MM.1S (cell line): ENCODE measurements at regions not wholly inside any gene's neighbourhood (a gene's known extent, or its start where the extent isn't known, plus 50 kb on each side); places are given as distances from the start of the nearest gene placed in this dataset.
A peak's percentile ranks its signal among the peaks of the same experiment; 100 is the strongest.

Source experiments
- DNase-seq: peaks from one replicate; pipeline ENCODE4 v3.0.0-alpha.2; 2015
- H2AFZ ChIP-seq: fragments of 300-600 bp; sonication (generic); 2 replicates; pipeline ENCODE4 v1.6.0; 2016; ENCODE audit warnings: antibody characterized with exemption, low read length
- H3F3A ChIP-seq: fragments of 300-600 bp; sonication (generic); 2 replicates; pipeline ENCODE4 v1.6.1; 2016; ENCODE audit warnings: mild to moderate bottlenecking, antibody characterized with exemption, low read length, moderate library complexity, mixed read lengths; ENCODE audit not compliant: insufficient read depth
- H3K27ac ChIP-seq: fragments of 300-600 bp; sonication (generic); 2 replicates; pipeline ENCODE4 v1.5.1; 2016; ENCODE audit warnings: mild to moderate bottlenecking, low read length
- H3K27me3 ChIP-seq: fragments of 300-600 bp; sonication (generic); replicated peaks from 2 replicates; pipeline ENCODE4 v1.6.0; 2016; ENCODE audit warnings: low read length; ENCODE audit not compliant: insufficient read depth
- H3K36me3 ChIP-seq: fragments of 300-600 bp; sonication (generic); replicated peaks from 2 replicates; pipeline ENCODE4 v1.6.1; 2016; ENCODE audit warnings: mild to moderate bottlenecking, low read length, mixed read lengths; ENCODE audit not compliant: insufficient read depth
- H3K4me1 ChIP-seq: fragments of 300-600 bp; sonication (generic); 2 replicates; pipeline ENCODE4 v1.6.1; 2016; ENCODE audit warnings: low read length, mixed read lengths
- H3K4me2 ChIP-seq: fragments of 300-600 bp; sonication (generic); 2 replicates; pipeline ENCODE4 v1.6.0; 2016; ENCODE audit warnings: low read depth, low read length
- H3K4me3 ChIP-seq: fragments of 300-600 bp; sonication (generic); 2 replicates; pipeline ENCODE4 v1.5.1; 2016; ENCODE audit warnings: low read length, mixed read lengths
- H3K79me2 ChIP-seq: fragments of 300-600 bp; sonication (generic); 2 replicates; pipeline ENCODE4 v1.6.1; 2016; ENCODE audit warnings: mixed run types, low read length, mixed read lengths
- H3K9ac ChIP-seq: fragments of 300-600 bp; sonication (generic); 2 replicates; pipeline ENCODE4 v1.6.1; 2016; ENCODE audit warnings: low read length, mixed read lengths
- H3K9me2 ChIP-seq: fragments of 300-600 bp; sonication (generic); replicated peaks from 2 replicates; pipeline ENCODE4 v1.6.1; 2016; ENCODE audit warnings: mild to moderate bottlenecking, low read length, mixed read lengths; ENCODE audit not compliant: insufficient read depth
- H3K9me3 ChIP-seq: fragments of 300-600 bp; sonication (generic); replicated peaks from 2 replicates; pipeline ENCODE4 v1.6.1; 2016; ENCODE audit warnings: mild to moderate bottlenecking, low read length, mixed read lengths; ENCODE audit not compliant: insufficient read depth
- H4K20me1 ChIP-seq: fragments of 300-600 bp; sonication (generic); 2 replicates; pipeline ENCODE4 v1.6.1; 2016; ENCODE audit warnings: mild to moderate bottlenecking, low read length, moderate library complexity, mixed read lengths; ENCODE audit not compliant: insufficient read depth
- CTCF ChIP-seq: fragments of 300-600 bp; sonication (generic); IDR thresholded peaks from 2 replicates; pipeline ENCODE4 v1.5.1; 2016; ENCODE audit warnings: antibody characterized with exemption, low read length, mixed read lengths
- EZH2 ChIP-seq: fragments of 300-600 bp; sonication (generic); optimal IDR thresholded peaks from 2 replicates; pipeline ENCODE3; 2017; ENCODE audit warnings: low read depth, mild to moderate bottlenecking, antibody characterized with exemption, low read length, mixed read lengths
- EZH2phosphoT487 ChIP-seq: fragments of 300-600 bp; sonication (generic); IDR thresholded peaks from 2 replicates; pipeline ENCODE4 v1.6.1; 2018; ENCODE audit warnings: antibody characterized with exemption, low read length

GRCh38 chr12:9365296-9365695 lies 157.1 kb upstream of the PZP start:
- no peaks in the 10 kb centered on the region for H3K27me3 ChIP-seq
- peak overlapping the region; percentile 52 for H3K4me3 ChIP-seq
- H3K9ac ChIP-seq: peak overlapping the region; percentile 45; the same call in 1 of the 2 replicates
- no peaks in the 10 kb centered on the region for H3K79me2 ChIP-seq
- H3F3A ChIP-seq: peaks cover 19% of the 10 kb centered on the region
- H3K27ac ChIP-seq: peak overlapping the region; percentile 75; the same call in 1 of the 2 replicates
- no peaks in the 10 kb centered on the region for H3K9me3 ChIP-seq
- peak overlapping the region; percentile 91 for H3K4me2 ChIP-seq
- H3K9me2 ChIP-seq: no peaks in the 10 kb centered on the region
- no peaks in the 10 kb centered on the region for H4K20me1 ChIP-seq
- no peak for DNase-seq
- TF ChIP-seq CTCF (no peak), EZH2 (no peak), EZH2phosphoT487 (no peak)
- peaks cover 26% of the 10 kb centered on the region for H3K4me1 ChIP-seq
- H3K36me3 ChIP-seq: no peaks in the 10 kb centered on the region
- peak overlapping the region; percentile 71 for H2AFZ ChIP-seq

GRCh38 chr12:9364224-9365176 lies 156.3 kb upstream of the PZP start:
- H3K27ac ChIP-seq: peak overlapping the region; percentile 75
- H3K79me2 ChIP-seq: no peaks in the 10 kb centered on the region
- H2AFZ ChIP-seq: peak overlapping the region; percentile 71
- H3K9me3 ChIP-seq: no peaks in the 10 kb centered on the region
- H4K20me1 ChIP-seq: no peaks in the 10 kb centered on the region
- TF ChIP-seq EZH2phosphoT487 (no peak), CTCF (no peak), EZH2 (no peak)
- peak overlapping the region; percentile 91 for H3K4me2 ChIP-seq
- H3K9ac ChIP-seq: peak overlapping the region; percentile 45; the same call in 1 of the 2 replicates
- H3K27me3 ChIP-seq: no peaks in the 10 kb centered on the region
- peak overlapping the region; percentile 52 for H3K4me3 ChIP-seq
- H3F3A ChIP-seq: peaks cover 19% of the 10 kb centered on the region
- DNase-seq: peak; percentile 75
- no peaks in the 10 kb centered on the region for H3K9me2 ChIP-seq
- H3K36me3 ChIP-seq: no peaks in the 10 kb centered on the region
- H3K4me1 ChIP-seq: peaks cover 26% of the 10 kb centered on the region

- no peak overlapping the region for H3K27ac ChIP-seq
- no peaks in the 10 kb centered on the region for H3K27me3 ChIP-seq
- H3K4me1 ChIP-seq: peaks cover 26% of the 10 kb centered on the region
- H3K9me3 ChIP-seq: no peaks in the 10 kb centered on the region
- H3K36me3 ChIP-seq: no peaks in the 10 kb centered on the region
- no peak overlapping the region for H3K4me3 ChIP-seq
- H3K79me2 ChIP-seq: no peaks in the 10 kb centered on the region
- DNase-seq: no peak
- no peak overlapping the region for H3K9ac ChIP-seq
- H4K20me1 ChIP-seq: no peaks in the 10 kb centered on the region
- TF ChIP-seq EZH2phosphoT487: no peak
- no peak for TF ChIP-seq EZH2
- TF ChIP-seq CTCF: no peak
- no peak overlapping the region for H3K4me2 ChIP-seq
- H3F3A ChIP-seq: peaks cover 19% of the 10 kb centered on the region
- H2AFZ ChIP-seq: no peak overlapping the region
- no peaks in the 10 kb centered on the region for H3K9me2 ChIP-seq
These were observed 154.9 kb upstream of the PZP start for GRCh38 chr12:9363145-9363544.
